RKO (cell line): ENCODE measurements at regions not wholly inside any gene's neighbourhood (a gene's known extent, or its start where the extent isn't known, plus 50 kb on each side); places are given as distances from the start of the nearest gene placed in this dataset.

Source experiments
- DNase-seq: peaks from one replicate; pipeline ENCODE4 v3.0.0-alpha.2; 2016; ENCODE audit warnings: low spot score

DNA sequence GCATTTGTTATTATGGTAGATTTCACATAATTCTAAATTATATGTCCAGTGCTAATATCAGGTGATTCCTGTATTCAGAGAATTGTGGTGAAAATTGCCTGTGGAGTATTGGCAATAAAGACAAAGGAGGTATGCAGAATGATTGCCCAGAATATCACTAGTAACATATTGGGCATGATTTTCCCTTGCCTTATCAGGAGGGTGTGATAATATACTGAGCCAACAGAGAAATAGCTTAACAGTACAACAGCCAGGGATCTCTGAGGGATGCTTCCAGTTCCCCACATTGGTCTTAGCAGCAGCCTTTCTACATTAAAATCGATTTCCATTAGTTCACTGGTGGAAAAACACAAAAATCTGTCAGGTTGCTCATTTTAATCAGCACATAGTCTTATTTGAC is 122.9 kb upstream of the COL3A1 start:
- DNase-seq = no peak

DNA sequence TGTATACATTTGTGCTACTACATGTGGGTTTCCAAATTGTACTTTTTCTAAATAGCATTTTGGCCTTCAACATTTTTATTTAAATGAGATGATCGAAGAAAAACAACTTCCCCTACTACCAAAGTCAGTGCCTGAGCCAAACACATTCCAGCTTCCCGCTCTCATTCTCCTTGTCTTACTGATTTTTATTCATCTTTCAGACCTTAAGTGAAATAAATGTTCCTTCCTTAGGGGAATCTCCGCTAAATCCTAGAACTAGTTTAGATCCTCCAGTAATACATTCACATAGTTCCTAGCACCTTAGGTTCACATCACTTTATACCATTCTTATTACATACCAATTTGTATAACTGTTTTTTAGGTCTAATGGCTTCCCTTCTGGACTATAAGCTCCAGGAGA is 122.3 kb upstream of the COL3A1 start:
- DNase-seq = no peak

DNA sequence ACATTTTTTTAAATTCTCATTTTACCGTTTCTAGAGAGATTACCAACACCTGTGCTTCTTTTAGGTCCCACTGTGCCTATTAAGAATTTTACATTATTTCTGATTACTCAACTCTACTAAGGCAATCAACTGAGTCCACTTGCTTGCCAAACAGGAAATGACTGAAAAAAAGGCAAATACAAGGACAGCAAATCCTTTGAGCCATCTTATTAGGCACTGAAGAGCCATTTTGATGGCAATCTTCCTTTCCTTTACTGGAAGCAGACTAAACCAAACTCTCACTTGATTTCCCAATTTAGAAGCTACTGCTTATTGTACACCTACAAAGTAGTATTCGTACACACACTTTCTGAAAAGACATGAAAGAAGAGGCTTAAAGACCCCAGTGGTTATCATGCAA is 121.4 kb upstream of the COL3A1 start:
- no peak for DNase-seq

DNA sequence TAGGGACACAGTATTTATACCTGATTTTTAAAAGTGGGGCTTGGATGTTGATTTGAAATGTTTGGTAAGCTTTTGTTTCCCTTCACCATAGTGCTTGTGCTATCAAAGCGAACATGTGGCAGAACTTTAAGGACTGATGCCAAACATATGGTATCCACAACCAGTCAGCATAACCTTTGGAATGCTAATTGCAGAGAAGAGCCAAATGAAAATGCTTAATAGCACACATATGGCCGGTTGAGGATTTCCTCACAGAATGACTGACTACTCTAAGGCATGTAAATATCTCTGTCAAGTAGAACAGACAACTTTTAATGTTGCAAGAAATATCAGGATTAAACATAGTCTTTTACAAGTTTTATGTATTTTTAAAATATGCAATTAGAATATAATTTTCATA is 120.9 kb upstream of the COL3A1 start:
- no peak for DNase-seq

DNA sequence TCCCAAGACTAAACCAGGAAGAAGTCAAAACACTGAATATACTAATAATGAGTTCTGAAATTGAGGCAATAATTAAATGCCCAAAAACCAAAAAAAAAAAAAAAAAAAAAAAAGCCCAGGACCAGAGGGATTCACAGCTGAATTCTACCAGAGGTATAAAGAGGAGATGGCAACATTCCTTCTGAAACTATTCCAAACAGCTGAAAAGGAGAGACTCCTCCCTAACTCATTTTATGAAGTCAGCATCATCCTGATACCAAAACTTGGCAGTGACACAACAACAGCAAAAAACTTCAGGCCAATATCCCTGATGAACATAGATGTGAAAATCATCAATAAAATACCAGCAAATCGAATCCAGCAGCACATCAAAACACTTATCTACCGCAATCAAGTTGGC is 108.5 kb upstream of the COL3A1 start:
- DNase-seq = no peak

DNA sequence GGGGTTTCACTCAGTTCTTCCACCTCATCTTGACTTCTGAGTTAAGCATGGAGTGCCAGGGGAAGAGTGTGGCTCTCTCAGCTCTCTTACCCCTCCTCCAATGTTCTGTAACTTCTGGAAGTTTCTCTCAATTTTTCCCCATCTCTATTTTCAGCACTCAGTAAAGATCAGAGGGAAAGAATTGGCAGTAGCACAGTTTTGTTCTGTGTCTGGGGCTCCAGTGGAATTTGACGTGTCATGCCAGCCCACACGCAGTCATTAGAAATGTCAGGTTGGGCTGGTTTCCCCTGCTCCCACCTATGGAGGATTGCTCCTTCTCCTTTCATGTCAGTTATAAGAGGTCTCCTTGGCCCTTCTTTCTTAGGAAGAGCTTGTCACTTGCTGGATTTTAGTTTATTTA is 104.6 kb upstream of the COL3A1 start:
- no peak for DNase-seq

DNA sequence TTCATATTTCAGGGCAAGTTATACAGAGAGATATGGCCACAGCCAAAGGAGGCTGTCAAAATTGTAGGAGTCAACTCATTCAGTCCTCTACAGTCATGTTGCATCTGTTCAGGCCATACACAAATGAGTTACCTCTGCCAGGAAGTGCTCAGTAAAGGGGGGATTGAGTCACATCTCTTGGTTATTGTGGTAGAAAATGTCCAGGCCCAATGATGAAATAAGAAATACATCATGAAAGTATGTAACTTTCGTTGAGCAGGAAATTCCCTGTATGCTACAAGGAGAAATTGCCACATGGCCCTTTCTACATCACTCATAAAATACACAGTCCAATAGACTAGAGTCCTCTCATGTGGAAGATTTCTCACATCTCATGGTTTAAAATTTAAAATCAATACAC is 103.9 kb upstream of the COL3A1 start:
- peak; percentile 17 for DNase-seq

DNA sequence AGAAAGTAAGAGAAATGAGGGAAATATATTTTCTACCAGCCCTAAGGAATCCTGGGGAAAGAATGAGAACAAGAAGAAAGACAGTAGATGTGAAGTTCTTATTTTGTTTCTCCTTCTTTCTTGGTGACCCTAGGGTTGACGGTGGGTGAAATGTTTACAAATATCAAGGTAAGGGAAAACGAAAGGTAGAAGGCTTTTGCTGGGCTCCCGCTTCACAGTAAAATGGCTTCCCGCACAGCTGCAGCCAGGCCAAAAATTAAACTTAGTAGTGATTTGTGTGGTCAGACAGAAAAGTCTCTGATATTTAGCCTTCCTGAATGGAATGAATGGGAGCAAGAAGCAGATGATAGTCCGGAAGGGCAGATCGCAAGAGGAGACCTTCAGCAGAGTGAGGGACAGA is 99.1 kb upstream of the COL3A1 start:
- no peak for DNase-seq

DNA sequence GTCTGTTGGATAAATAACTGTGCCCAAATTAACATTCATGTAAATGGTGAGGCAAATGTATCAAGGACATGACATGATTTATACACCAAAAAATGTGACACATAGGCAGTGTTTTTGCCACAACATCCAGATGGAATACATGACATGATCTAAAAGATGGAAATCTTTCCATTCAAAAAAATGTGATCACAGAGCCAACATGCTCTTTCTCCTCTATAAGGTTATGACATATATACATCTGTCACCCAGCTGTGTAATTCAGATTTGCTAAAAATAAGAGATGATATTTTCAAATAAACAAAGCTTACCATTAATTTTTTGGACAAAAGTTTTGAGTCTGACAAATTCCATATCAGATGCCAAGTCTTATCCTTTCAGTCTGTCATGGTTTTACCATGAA is 95.5 kb upstream of the COL3A1 start:
- DNase-seq = no peak

DNA sequence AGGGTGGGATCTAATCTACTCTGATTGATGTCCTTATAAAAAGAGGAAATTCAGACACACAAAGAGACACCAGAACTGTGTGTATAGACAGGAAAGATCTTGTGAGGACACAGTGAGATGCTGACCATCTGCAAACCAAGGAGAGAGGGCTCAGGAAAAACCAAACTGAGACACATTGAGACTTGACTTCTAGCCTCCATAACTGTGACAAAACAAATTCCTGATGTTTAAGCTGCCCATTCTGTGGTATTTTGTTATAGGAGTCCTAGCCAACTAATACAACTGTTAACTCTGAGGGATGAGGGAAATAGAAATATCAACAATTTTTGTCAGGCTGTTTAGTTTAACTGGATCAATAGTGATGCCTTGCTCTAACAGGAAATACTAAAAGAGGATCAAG is 93.4 kb upstream of the COL3A1 start:
- DNase-seq = no peak

DNA sequence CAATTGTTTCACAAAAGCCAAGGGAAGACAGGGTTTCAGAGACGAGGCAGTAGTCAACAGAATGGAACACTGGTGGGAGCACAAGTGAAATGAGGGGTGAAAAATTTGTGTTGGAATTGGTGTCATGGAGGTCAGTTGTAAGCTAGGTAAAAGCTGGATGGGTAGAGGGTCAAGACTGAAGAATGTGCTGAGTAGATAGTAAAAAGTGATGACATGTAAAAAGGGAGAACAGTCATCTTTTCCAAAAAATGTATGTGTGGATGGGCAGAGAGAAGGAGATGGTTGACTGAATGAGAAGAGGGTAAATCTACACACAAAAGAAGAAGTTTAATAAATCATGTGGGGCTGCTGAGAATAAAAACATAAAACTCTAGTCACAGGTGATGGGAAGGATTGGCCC is 92.7 kb upstream of the COL3A1 start:
- no peak for DNase-seq

DNA sequence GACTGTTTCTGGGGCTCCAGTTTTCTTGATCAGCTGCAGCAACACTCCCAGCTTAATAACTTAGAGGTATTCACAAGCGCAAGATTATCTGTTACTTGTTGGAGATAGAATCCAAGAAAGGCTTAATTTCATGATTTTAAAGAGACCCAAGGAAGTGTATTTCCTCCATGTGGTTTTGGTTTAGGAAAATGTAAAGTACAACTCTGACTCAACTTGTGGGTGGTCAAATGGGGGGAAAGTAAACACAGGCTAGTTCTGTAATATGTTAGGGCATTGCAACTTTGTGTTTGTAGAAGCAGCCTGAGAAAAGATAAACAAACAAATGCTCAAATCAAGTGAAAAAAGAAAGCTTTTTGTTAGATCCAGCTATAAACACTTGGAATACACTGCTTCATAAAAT is 90.1 kb upstream of the COL3A1 start:
- no peak for DNase-seq

DNA sequence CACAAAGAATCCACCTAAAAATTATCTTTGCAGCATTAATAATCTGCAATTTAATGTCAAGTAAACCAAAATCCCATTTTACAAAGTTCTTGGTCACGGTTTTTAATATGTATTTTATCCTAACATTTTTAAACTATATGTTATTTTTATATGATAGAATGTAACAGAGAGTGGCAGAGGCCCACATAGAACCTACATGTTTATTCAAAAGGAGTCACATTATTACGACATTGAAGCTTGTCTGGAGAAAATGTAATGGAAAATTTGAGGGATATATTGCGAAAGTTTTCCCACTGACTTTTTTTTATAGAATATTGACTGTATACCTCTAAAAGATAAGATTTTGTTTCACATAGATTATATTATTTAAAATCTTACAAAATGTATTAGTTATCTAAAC is 89.7 kb upstream of the COL3A1 start:
- no peak for DNase-seq

DNA sequence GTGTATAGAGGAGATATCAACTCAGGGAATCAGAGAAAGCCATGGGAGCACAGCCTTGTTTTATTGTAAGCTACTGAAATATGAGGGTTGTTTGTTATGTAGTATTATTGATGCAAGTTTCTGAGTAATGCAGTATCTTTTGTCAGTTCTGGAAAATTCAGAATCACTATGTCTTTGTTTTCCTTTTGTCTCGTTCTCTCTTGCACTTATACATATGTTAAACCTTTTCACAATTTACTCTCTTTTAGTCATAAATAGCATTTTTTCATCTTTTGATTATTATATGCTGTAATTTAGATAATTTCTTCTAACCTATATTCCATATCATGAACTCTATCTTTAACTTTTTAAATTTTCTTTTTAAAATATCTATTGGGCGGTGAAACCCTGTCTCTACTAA is 85.0 kb upstream of the COL3A1 start:
- no peak for DNase-seq

DNA sequence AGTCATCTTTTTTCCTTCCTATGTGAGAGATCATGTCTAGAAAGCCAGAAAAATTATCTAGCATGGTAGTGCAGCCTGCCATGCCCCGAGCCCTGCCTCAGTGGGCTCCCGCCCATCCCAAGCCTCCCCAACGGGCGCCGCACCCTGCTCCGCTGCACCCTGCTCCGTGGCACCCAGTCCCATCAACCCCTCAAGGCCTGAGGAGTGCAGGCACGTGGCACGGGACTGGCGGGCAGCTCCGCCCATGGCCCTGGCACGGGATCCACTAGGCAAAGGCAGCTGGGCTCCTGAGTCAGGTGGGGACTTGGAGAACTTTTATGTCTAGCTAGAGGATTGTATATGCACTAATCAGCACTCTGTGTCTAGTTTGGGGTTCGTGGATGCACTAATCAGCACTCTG is 83.4 kb upstream of the COL3A1 start:
- no peak for DNase-seq

DNA sequence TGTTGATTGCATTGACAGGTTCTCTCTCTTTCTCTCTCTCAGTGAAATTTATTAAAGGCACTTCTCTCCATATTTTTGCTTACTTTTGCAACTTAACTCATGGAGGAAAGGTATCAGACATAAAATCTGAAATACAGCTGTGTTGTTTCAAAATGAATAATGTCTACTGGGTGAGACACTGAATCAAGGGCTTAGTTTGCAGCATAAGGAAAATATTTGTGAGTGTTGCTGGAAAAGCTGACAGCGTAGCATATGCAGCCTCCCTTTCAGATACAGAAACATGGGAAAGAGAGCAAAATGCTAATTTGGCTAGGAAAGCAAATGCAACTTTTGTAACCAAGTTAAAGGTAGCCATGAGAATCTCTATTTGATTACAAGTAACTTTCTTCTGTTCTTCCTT is 81.5 kb upstream of the COL3A1 start:
- no peak for DNase-seq

DNA sequence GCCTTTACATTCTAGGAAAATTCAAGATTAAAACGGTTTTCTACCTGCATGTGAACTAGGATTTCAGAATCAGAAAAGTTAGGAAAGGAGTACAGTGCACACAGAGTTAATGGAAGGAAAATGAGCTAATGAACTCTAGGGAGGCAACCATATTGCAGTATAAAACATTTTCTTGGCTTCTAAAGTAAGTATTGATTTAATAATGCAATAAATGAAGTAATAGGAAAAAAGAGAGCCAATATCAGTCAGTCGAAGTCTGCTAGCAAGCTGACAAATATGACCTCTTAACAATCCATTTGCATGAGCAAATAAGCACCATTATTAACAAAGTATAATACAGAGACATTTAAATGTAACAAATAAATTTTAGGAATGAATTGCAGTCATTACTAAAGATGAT is 80.2 kb upstream of the COL3A1 start:
- no peak for DNase-seq

DNA sequence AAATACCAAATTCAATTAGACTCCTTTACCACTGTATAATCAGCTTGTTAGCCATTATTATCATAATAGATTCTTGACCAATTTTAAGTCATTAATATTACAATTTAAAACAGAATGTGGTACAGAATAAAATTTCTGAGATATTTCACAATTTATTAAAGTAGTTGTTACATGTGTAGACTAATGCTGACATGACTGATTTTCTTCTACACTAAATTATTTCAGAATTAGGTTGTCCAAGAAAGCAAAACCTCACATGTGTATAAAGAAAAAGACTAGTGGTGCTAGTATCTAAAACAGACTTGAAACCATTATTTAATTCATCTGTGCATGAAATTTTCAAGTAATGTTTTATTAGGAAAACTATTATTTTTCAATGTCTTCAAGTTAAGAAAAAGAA is 79.2 kb upstream of the COL3A1 start:
- DNase-seq = no peak

DNA sequence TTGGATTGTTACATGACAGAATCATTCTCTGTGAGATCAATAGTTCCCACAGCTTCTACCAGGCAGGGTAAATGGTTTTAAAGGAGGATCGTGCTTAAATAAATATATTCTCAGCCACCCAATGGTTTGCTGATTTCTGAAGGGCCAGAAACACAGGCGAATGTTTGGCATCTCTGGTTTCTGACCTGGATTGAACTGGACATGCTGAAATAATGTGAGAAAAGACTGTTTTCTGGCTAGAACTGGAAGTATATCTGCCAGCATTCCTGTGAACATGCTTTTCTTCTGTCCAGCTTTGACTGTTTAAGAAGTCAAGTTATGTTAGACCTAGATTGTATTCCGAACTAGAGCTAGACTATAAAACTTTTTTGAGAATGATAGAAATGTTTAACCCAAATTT is 77.1 kb upstream of the COL3A1 start:
- no peak for DNase-seq

DNA sequence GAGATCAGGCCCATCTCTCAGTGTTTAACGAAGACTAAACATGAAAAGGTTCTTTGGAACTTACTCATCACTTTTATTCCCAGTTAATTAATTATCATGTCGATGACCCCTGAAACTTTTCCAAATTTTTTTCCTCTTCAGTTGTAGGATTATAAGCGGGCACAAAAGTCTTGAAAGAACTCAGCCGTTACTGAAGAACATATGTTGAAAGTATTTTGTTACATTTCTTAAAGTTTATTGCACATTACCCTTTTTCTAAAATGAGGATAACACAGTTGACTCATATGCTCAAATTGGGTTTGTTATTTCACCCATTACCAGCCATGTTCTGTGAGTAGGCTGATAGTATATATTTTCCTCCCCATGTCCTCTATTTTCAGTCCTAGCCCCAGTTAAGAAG is 75.9 kb upstream of the COL3A1 start:
- DNase-seq = no peak

DNA sequence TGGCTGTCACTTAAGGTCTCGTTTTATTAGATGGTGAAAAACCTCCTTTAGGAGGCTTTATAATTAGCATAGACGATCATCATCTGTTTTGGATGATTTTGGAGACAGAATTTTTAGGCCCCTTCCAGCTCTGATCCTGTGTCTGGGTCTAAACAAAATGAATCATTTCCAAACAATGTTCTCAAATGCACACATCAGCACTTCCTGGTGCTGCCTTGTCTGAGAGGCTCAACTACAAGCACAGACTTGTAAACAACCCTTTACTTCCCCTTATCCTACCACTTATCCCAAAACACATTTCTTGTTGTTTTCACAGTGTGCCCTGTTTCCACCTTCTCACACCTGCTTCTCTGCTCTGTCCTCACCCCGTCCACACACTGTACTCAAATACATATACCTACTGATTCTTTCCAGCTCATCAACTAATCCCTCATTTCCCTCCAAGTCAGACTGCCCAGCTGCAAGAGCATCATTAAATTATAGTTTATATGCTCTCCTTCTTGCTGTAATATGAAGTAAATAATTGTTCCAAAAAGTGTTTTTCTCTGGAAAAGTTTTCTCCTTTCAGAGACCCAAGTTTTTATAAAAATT is 71.2 kb upstream of the COL3A1 start:
- no peak for DNase-seq

DNA sequence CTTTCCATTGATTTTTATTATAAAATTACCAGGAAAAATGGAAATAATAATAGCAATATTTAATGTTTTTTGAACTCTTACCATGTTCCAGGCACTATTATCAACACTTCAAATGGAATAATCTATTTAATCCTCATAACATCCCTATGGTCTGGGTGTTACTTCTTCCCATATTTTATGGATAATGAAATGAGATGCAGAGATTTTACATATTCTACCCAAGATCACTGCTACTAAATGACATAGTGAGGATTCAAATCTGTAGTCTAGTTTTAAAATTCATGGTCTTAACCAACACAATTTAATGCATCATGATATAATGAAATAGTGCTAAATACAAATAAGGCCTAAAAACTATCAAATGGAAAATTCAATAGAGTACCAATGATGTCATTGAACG is 70.4 kb upstream of the COL3A1 start:
- no peak for DNase-seq

DNA sequence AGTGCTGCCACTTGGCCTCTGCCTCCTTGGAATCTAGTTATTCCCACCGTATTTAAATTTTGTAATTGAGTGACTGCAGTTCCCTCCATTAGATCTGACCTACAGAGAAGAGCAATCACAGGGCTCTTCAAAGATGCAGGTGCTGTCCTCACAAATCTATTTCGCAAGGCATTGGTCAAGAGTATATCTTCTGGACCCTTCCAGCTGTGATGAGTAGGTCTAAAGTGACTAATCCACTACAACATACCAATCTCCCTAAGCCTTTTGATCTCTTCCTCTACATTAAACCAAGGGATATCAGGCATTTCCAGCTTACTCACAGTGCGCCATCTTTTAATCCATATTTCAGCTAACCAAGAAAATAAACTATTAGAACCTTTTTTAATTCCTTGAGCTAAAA is 65.1 kb upstream of the COL3A1 start:
- peak; percentile 16 for DNase-seq

DNA sequence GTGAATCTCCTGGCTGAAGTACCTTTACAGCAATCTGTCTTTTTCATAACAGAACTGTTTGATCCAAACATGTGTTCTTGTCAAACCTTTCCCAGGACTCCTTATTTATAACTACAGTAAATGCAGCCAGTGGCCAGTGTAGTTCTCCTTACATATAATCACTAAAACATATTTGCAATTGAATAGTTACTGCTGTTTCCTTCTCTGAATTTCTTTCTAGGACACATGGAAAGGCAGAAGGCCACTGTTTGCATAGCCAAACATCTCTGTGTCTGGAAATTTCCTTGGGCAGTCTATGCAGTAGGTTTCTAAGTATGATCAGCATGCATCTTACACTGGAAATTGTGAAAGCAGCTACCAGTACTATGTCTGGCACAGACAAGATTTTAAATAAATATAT is 57.4 kb upstream of the COL3A1 start:
- DNase-seq = no peak

DNA sequence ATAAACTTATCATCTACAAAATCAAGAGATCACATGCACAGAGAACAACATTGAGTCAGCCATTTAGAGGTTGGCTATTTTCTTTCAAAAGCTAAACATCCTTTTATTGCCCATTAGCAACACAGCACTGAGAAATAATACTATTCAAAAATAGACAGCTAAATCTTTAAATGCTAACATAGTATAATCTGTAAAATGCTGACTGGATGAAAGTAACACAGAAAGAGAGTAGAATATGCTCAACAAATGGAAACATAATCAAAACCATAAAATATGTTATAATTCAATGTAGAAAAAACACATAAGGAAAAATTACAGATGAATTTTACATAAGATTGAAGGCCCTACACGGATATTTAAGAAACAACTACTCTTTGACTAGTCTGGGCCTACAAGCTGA is 56.5 kb upstream of the COL3A1 start:
- DNase-seq = no peak
